T-helper 2 cell treated with Interferon-gamma antibody and Interleukin-4, amounts not matched to agents 5 μg/mL and 100 μg/mL, for 36 hours (primary cell): ENCODE measurements at regions not wholly inside any gene's neighbourhood (a gene's known extent, or its start where the extent isn't known, plus 50 kb on each side); places are given as distances from the start of the nearest gene placed in this dataset.
"Not testable (repeated sequence)": the region's sequence is repeated elsewhere in the genome, so short reads cannot be mapped to it uniquely, and the experiment has no call there.

Source experiments
- DNase-seq: peaks from one replicate; pipeline ENCODE4 v3.0.0; 2021; ENCODE audit warnings: low spot score
- H3K27ac Mint-ChIP-seq: one replicate; pipeline ENCODE4 v1.8.0; 2021; ENCODE audit warnings: mild to moderate bottlenecking, mixed read lengths
- H3K27me3 Mint-ChIP-seq: one replicate; pipeline ENCODE4 v1.8.0; 2021; ENCODE audit warnings: low read depth, mixed read lengths
- H3K36me3 Mint-ChIP-seq: one replicate; pipeline ENCODE4 v1.8.0; 2021; ENCODE audit warnings: low read depth, mixed read lengths
- H3K4me1 Mint-ChIP-seq: one replicate; pipeline ENCODE4 v1.8.0; 2021; ENCODE audit warnings: low read depth, mixed read lengths
- H3K4me3 Mint-ChIP-seq: one replicate; pipeline ENCODE4 v1.8.0; 2022; ENCODE audit warnings: mild to moderate bottlenecking, moderate library complexity, mixed read lengths
- H3K9me3 Mint-ChIP-seq: one replicate; pipeline ENCODE4 v1.8.0; 2021; ENCODE audit warnings: mixed read lengths

- Mint-ChIP-seq H3K4me3 (no peak overlapping the region), H3K36me3 (no peaks in the 10 kb centered on the region), H3K27ac (no peak overlapping the region), H3K4me1 (no peaks in the 10 kb centered on the region), H3K27me3 (peaks cover 2% of the 10 kb centered on the region), H3K9me3 (no peaks in the 10 kb centered on the region)
- DNase-seq, result no peak
Measured at GRCh38 chr4:177494791-177495190, 52.6 kb upstream of the AGA start.

GRCh38 chr4:177495626-177496025, 53.4 kb upstream of the AGA start:
- DNase-seq, H3K4me3 Mint-ChIP-seq, H3K4me1 Mint-ChIP-seq, H3K27me3 Mint-ChIP-seq, H3K9me3 Mint-ChIP-seq, H3K36me3 Mint-ChIP-seq, H3K27ac Mint-ChIP-seq: not testable (repeated sequence)

GRCh38 chr4:177499537-177499936, 57.3 kb upstream of the AGA start:
- H3K27me3 Mint-ChIP-seq, result peaks cover 2% of the 10 kb centered on the region
- H3K9me3 Mint-ChIP-seq, result no peaks in the 10 kb centered on the region
- H3K27ac Mint-ChIP-seq, result no peak overlapping the region
- peaks cover 3% of the 10 kb centered on the region for H3K4me1 Mint-ChIP-seq
- no peak overlapping the region for H3K4me3 Mint-ChIP-seq
- no peak for DNase-seq
- H3K36me3 Mint-ChIP-seq, result no peaks in the 10 kb centered on the region

DNA sequence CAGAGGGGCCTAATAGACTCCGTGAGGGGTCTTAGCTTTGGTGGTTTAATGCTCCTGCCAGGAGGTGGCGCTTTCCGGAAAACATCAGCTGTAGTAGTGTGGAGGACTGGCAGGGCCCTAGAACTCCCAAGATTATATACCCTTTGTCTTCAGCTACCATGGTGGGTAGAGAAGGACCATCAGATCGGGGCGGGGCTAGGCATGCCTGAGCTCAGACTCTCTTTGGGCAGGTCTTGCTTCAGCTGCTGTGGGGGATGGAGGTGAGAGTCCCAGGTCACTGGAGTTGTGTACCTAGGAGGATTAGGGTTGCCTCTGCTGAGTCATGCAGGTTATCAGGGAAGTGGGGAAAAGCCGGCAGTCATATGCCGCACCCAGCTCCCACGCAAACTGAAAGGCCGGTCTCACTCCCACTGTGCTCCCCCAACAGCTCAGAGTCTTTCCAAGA, 63.0 kb upstream of the AGA start:
- Mint-ChIP-seq H3K27me3 (no peaks in the 10 kb centered on the region), H3K27ac (no peak overlapping the region), H3K4me1 (peaks cover 3% of the 10 kb centered on the region), H3K4me3 (no peak overlapping the region), H3K36me3 (no peaks in the 10 kb centered on the region), H3K9me3 (no peaks in the 10 kb centered on the region)
- no peak for DNase-seq

DNA sequence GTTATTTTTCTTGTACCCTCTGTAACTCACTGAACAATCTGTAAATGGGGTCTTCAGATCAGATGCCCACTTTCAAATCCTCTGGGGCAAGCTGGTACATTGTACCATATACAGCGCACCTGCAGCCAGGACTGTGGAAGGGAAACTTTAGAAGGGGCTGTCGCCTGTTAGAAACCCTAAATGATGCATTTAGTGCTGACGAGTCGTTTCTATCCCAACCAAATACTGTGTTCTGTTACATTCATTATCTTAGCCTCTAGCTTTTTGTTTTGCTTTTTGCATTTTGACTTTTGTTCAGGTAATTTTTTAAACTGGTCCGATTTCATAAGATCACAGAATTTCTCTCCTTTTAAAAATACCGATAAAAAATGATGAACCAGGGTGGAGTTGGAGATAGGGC, 66.4 kb upstream of the AGA start:
- no peaks in the 10 kb centered on the region for H3K9me3 Mint-ChIP-seq
- H3K4me1 Mint-ChIP-seq, result no peaks in the 10 kb centered on the region
- no peak overlapping the region for H3K4me3 Mint-ChIP-seq
- no peak overlapping the region for H3K27ac Mint-ChIP-seq
- DNase-seq, result no peak
- H3K27me3 Mint-ChIP-seq, result no peaks in the 10 kb centered on the region
- H3K36me3 Mint-ChIP-seq, result no peaks in the 10 kb centered on the region

GRCh38 chr4:177509226-177509745, 67.0 kb upstream of the AGA start:
- Mint-ChIP-seq H3K27me3 (no peaks in the 10 kb centered on the region), H3K36me3 (no peaks in the 10 kb centered on the region), H3K4me1 (no peaks in the 10 kb centered on the region), H3K27ac (no peak overlapping the region), H3K4me3 (no peak overlapping the region), H3K9me3 (no peaks in the 10 kb centered on the region)
- no peak for DNase-seq

- no peak overlapping the region for H3K4me3 Mint-ChIP-seq
- no peaks in the 10 kb centered on the region for H3K9me3 Mint-ChIP-seq
- H3K36me3 Mint-ChIP-seq, result no peaks in the 10 kb centered on the region
- H3K27me3 Mint-ChIP-seq, result no peaks in the 10 kb centered on the region
- H3K4me1 Mint-ChIP-seq, result no peaks in the 10 kb centered on the region
- DNase-seq, result no peak
- no peak overlapping the region for H3K27ac Mint-ChIP-seq
Measured at GRCh38 chr4:177511611-177512010, 69.4 kb upstream of the AGA start.

GRCh38 chr4:177512646-177513045, 70.4 kb upstream of the AGA start:
- Mint-ChIP-seq H3K27ac (no peak overlapping the region), H3K27me3 (no peaks in the 10 kb centered on the region), H3K4me1 (no peaks in the 10 kb centered on the region), H3K9me3 (no peaks in the 10 kb centered on the region), H3K4me3 (no peak overlapping the region), H3K36me3 (no peaks in the 10 kb centered on the region)
- DNase-seq, result no peak

DNA sequence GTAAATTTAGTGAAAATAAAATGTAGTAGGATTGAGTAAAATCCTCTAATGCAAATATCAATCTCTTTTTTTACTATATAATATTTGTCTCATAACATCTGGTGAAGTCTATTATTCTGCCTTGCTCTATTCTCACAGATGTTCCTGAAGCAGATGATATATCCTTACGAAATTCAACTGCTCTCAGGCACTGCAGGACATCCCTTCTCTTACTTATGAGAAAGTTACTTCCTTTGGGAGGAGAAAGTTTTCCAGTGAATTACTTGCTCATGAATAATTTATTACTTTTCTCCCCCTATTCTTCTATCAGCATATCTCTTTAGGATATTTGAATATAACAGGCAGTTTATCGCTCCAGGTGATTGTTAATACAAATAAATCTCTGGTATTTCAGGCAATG, 75.6 kb upstream of the AGA start:
- DNase-seq, result no peak
- Mint-ChIP-seq H3K4me1 (no peaks in the 10 kb centered on the region), H3K27me3 (no peaks in the 10 kb centered on the region), H3K9me3 (no peaks in the 10 kb centered on the region), H3K36me3 (no peaks in the 10 kb centered on the region), H3K4me3 (no peak overlapping the region), H3K27ac (no peak overlapping the region)

DNA sequence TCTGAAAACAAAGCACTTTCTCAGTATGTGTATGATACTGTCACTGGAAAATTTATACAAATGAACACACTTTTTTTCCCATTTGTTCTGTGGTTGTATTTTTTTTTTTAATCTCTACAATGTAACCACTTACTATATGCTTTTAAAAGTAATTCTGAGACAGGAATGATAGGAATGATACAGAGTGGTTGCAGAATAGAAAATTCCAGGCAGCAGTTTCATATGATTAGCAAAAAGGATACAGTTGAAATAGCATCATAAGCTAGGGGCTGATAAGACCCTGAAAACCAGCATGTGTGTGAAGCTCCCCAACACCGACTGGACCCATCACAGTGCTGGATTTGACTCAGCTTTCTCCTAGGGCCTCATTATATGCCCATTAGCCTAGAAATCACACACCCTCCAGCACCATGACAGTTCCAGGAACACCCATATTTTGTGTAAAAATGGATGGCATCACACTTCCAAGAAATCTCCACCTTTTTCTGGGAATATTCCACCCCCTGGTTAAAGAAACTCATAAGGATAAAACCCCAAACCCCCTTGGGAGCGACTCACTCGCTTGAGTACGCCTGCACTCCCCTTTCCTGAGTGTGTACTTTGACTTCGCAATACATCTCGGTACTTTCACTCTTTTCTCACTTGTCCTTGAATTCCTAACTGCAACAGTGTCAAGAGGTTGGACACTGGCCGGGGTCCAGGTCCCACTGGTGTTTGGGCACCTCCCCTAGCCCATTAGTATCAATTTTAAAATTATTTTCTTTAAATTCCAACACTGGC, 77.4 kb upstream of the AGA start:
- no peak overlapping the region for H3K4me3 Mint-ChIP-seq
- H3K36me3 Mint-ChIP-seq, result no peaks in the 10 kb centered on the region
- DNase-seq, result no peak
- no peak overlapping the region for H3K27ac Mint-ChIP-seq
- H3K4me1 Mint-ChIP-seq, result no peaks in the 10 kb centered on the region
- no peaks in the 10 kb centered on the region for H3K27me3 Mint-ChIP-seq
- H3K9me3 Mint-ChIP-seq, result no peaks in the 10 kb centered on the region

DNA sequence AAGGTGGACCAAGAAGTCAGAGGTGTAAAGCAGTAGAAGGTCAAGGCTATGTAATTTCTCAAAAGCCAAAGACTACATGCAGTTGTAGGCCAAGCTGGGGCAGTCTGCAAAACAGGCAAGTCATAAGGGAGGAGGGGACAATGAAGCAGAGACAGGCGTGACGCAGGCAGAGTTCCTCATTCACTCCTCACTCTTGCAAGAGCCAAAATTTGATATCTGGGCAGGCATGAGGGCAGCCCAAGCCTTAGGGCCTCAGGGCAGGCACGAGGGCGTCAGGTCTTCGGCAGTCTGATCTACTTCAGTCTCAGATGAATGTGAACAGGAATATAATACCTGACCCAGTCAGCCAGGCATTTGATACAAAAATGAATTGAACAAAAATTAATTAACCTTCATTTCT, 86.4 kb upstream of the AGA start:
- H3K27ac Mint-ChIP-seq, result no peak overlapping the region
- H3K36me3 Mint-ChIP-seq, result no peaks in the 10 kb centered on the region
- H3K27me3 Mint-ChIP-seq, result no peaks in the 10 kb centered on the region
- no peaks in the 10 kb centered on the region for H3K9me3 Mint-ChIP-seq
- no peak overlapping the region for H3K4me3 Mint-ChIP-seq
- H3K4me1 Mint-ChIP-seq, result no peaks in the 10 kb centered on the region
- DNase-seq, result no peak

DNA sequence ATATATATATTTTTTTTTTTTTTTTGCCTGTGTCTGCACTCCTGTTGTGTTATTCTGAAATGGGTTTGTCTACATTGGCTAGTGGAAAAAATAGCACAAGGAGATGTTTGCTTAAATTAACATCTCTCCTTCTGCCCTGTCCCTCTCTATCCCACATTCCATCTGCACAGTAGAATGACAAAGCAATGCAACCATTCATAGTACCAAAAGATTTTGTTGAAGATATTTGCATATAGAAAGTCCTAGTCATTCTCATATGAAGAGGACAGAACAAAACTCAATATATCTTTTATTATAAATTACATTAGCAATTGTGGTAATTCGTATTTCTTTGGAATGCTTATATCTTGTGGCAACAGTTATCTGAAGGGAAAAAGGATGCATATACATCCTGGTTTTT, 88.3 kb upstream of the AGA start:
- Mint-ChIP-seq H3K4me3 (no peak overlapping the region), H3K9me3 (no peaks in the 10 kb centered on the region), H3K36me3 (no peaks in the 10 kb centered on the region), H3K27me3 (no peaks in the 10 kb centered on the region), H3K4me1 (no peaks in the 10 kb centered on the region), H3K27ac (no peak overlapping the region)
- DNase-seq, result no peak

- Mint-ChIP-seq H3K36me3 (no peaks in the 10 kb centered on the region), H3K27me3 (no peaks in the 10 kb centered on the region), H3K9me3 (no peaks in the 10 kb centered on the region), H3K27ac (no peak overlapping the region), H3K4me3 (no peak overlapping the region), H3K4me1 (no peaks in the 10 kb centered on the region)
- no peak for DNase-seq
Measured at GRCh38 chr4:177532358-177532757, 90.1 kb upstream of the AGA start.

GRCh38 chr4:177534841-177535240, 92.6 kb upstream of the AGA start:
- not testable (repeated sequence) for H3K27ac Mint-ChIP-seq, DNase-seq, H3K9me3 Mint-ChIP-seq, H3K4me1 Mint-ChIP-seq, H3K27me3 Mint-ChIP-seq, H3K4me3 Mint-ChIP-seq, H3K36me3 Mint-ChIP-seq

DNA sequence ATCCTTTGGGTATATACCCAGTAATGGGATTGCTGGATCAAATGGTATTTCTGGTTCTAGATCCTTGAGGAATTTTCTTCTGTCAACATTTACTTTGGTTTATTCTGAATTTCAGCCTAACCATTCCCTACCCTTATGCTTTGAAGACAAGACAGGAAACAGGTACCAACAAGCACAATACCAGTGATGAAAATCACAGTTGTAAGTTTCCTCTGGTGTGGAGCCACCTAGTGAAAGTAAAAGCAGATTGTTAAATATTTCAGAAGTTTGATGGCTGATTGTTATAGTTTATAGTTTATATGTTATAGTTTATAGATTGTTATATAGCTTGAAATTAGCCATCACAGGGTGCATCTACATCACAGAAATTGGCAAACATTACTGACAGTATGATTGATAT, 104.5 kb upstream of the AGA start:
- no peaks in the 10 kb centered on the region for H3K27me3 Mint-ChIP-seq
- no peaks in the 10 kb centered on the region for H3K9me3 Mint-ChIP-seq
- H3K36me3 Mint-ChIP-seq, result no peaks in the 10 kb centered on the region
- H3K27ac Mint-ChIP-seq, result no peak overlapping the region
- no peaks in the 10 kb centered on the region for H3K4me1 Mint-ChIP-seq
- no peak overlapping the region for H3K4me3 Mint-ChIP-seq
- DNase-seq, result no peak
